ENCODE measurements at regions not wholly inside any gene's neighbourhood (a gene's known extent, or its start where the extent isn't known, plus 50 kb on each side); places are given as distances from the start of the nearest gene placed in this dataset.

GRCh38 chr2:2703172-2703571 lies 372.1 kb upstream of the MYT1L start:
- Histone ChIP-seq H2BK120ac (ENCODE audit: low read depth, low read length) (no peak overlapping the region), H4K8ac (ENCODE audit: low read depth in 2 of 2, low read length in 2 of 2) (no peak overlapping the region), H3K4me2 (ENCODE audit: low read depth, low read length) (no peak overlapping the region), H3K4me3 (ENCODE audit: insufficient read depth, low read depth, low read length) (no peak overlapping the region), H3K79me1 (ENCODE audit: low read depth in 1 of 2, low read length in 2 of 2) (no peaks in the 10 kb centered on the region), H3K9me3 (ENCODE audit: control insufficient read depth, insufficient read depth, low read length) (peaks cover 52% of the 10 kb centered on the region), H2AK5ac (ENCODE audit: low read depth, low read length) (no peak overlapping the region), H2BK5ac (ENCODE audit: low read depth, low read length, poor library complexity, severe bottlenecking) (no peak overlapping the region), H3K36me3 (ENCODE audit: control insufficient read depth, insufficient read depth, low read length) (no peaks in the 10 kb centered on the region), H3K4me1 (ENCODE audit: control insufficient read depth, insufficient read depth, low read length) (no peaks in the 10 kb centered on the region), H2BK15ac (ENCODE audit: low read depth, low read length) (no peak overlapping the region), H3K9ac (ENCODE audit: low read depth, low read length) (no peak overlapping the region), H3K4ac (ENCODE audit: low read depth, low read length) (no peak overlapping the region), H3K56ac (ENCODE audit: extremely low read depth, insufficient read depth, low read length) (no peak overlapping the region), H2AFZ (replicated peaks; ENCODE audit: low read length, poor library complexity) (no peak overlapping the region), H3K27me3 (ENCODE audit: control insufficient read depth, insufficient read depth, low read length) (no peaks in the 10 kb centered on the region), H3K18ac (ENCODE audit: low read depth, low read length) (no peak overlapping the region), H4K20me1 (ENCODE audit: insufficient read depth, low read length) (no peaks in the 10 kb centered on the region), H3K9me1 (ENCODE audit: insufficient read depth, low read length) (no peaks in the 10 kb centered on the region), H3K14ac (replicated peaks; ENCODE audit: low read depth, low read length) (no peak overlapping the region), H3K27ac (ENCODE audit: insufficient read depth, low read length) (no peak overlapping the region), H2BK20ac (ENCODE audit: low read depth, low read length) (no peak overlapping the region), H2AK9ac (replicated peaks; ENCODE audit: low read depth, low read length, poor library complexity) (peak overlapping the region; percentile 42), H4K91ac (ENCODE audit: insufficient read depth, low read depth, low read length) (no peak overlapping the region), H4K5ac (ENCODE audit: low read depth, low read length) (no peak overlapping the region), H3K23ac (ENCODE audit: low read depth, low read length) (no peak overlapping the region)
- no peak for ATAC-seq (ENCODE audit: low read depth)
- in situ Hi-C loops (cut with MboI; ENCODE audit: low sequenced_read_pairs), result no loop called here
- no TSS peak for BruUV-seq (replicated peaks)
- 80% methylated on average over 1 of the region's 7 CpGs; no CpG with 5 or more reads in 1 of the 2 experiments for WGBS, 2 experiments (ENCODE audit: extremely low coverage in 2 of 2, insufficient read length in 1 of 2)
- ChIA-PET CTCF (no interaction called here), POLR2A (ENCODE audit: unreplicated experiment) (no interaction called here)
- dilution Hi-C loops (cut with HindIII; ENCODE audit: low sequenced_read_pairs, unreplicated experiment), result no loop called here
- no peak for TF ChIP-seq FOS (IDR thresholded peaks at IDR 0.05; ENCODE audit: low read depth, low read length)
- no peak for TF ChIP-seq POLR2A (IDR thresholded peaks at IDR 0.05; ENCODE audit: low read depth, low read length)
- TF ChIP-seq CTCF (conservative IDR thresholded peaks at IDR 0.05; ENCODE audit: low read depth, low read length), result no peak
- TF ChIP-seq USF2 (IDR thresholded peaks at IDR 0.05; ENCODE audit: low read depth, low read length), result no peak
- no peak for TF ChIP-seq ELK1 (IDR thresholded peaks at IDR 0.05; ENCODE audit: borderline replicate concordance, low read depth, low read length)
- no peak for TF ChIP-seq CHD1 (IDR thresholded peaks at IDR 0.05; ENCODE audit: low read depth, low read length)
- no peak for TF ChIP-seq NFE2L2 (IDR thresholded peaks at IDR 0.05; ENCODE audit: low read depth, low read length)
- no peak for TF ChIP-seq RCOR1 (IDR thresholded peaks at IDR 0.05; ENCODE audit: insufficient replicate concordance, low read length)
- TF ChIP-seq RAD21 (IDR thresholded peaks at IDR 0.05; ENCODE audit: low read length), result no peak
- no peak for TF ChIP-seq CEBPB (IDR thresholded peaks at IDR 0.05; ENCODE audit: low read depth, low read length)
- TF ChIP-seq MXI1 (IDR thresholded peaks at IDR 0.05; ENCODE audit: borderline replicate concordance, low read depth, low read length), result no peak
- no peak for TF ChIP-seq MAFK (IDR thresholded peaks at IDR 0.05; ENCODE audit: low read depth, low read length)
- TF ChIP-seq MAZ (IDR thresholded peaks at IDR 0.05; ENCODE audit: borderline replicate concordance, low read depth, low read length), result no peak
- no peak for TF ChIP-seq RFX5 (IDR thresholded peaks at IDR 0.05; ENCODE audit: low read depth, low read length)
- TF ChIP-seq SMC3 (IDR thresholded peaks at IDR 0.05; ENCODE audit: low read depth, low read length), result no peak
- no peak for TF ChIP-seq BHLHE40 (IDR thresholded peaks at IDR 0.05; ENCODE audit: low read depth, low read length)
- intact Hi-C loops (cut with micrococcal nuclease), result no loop called here
- no peak for DNase-seq
